Breast epithelium (tissue), 4 donors: ENCODE measurements at regions not wholly inside any gene's neighbourhood (a gene's known extent, or its start where the extent isn't known, plus 50 kb on each side); places are given as distances from the start of the nearest gene placed in this dataset.

ENCODE experiments used
- DNase-seq, 2 donors: peaks; one replicate each; pipeline ENCODE4 v3.0.0-alpha.2; 2019; ENCODE audit warnings: low spot score in 2 of 2
- H3K27ac ChIP-seq, 2 donors: fragments of 200-600 bp; sonication (generic) in 1 of 2; one replicate each; pipeline ENCODE4 v1.5.1; 2016 to 2019; ENCODE audit warnings: mild to moderate bottlenecking in 1 of 2
- H3K27me3 ChIP-seq, 2 donors: fragments of 200-600 bp; sonication (generic) in 1 of 2; one replicate each; pipeline versions ENCODE4 v1.5.1 to v1.6.0; 2017 to 2019; ENCODE audit warnings: control low read depth in 1 of 2, mild to moderate bottlenecking in 1 of 2
- H3K36me3 ChIP-seq: fragments of 200-600 bp; one replicate; pipeline ENCODE4 v1.5.1; 2019
- H3K4me1 ChIP-seq, 2 donors: fragments of 200-600 bp; sonication (generic); one replicate each; pipeline ENCODE4 v1.5.1; 2016 to 2019; ENCODE audit warnings: control low read depth in 1 of 2
- H3K4me3 ChIP-seq, 3 donors: fragments of 200-600 bp; sonication (generic); 1 replicate in 2 of 3; 2 replicates in 1 of 3; pipeline ENCODE4 v1.5.1; 2016 to 2019; ENCODE audit warnings: mild to moderate bottlenecking in 3 of 3, moderate library complexity in 2 of 3
- H3K9me3 ChIP-seq, 2 donors: fragments of 200-600 bp; sonication (generic) in 1 of 2; one replicate each; pipeline ENCODE4 v1.5.1; 2016 to 2019; ENCODE audit warnings: control low read depth in 1 of 2
- CTCF ChIP-seq, 3 donors: fragments of 450-650 bp; IDR thresholded peaks; one replicate each; pipeline ENCODE4 v1.5.1; 2016 to 2017; ENCODE audit warnings: antibody characterized with exemption in 3 of 3, mild to moderate bottlenecking in 3 of 3, moderate library complexity in 3 of 3
- POLR2A ChIP-seq: fragments of 450-650 bp; IDR thresholded peaks from one replicate; pipeline ENCODE4 v1.6.1; 2016; ENCODE audit warnings: antibody characterized with exemption, mild to moderate bottlenecking, moderate library complexity
- POLR2AphosphoS5 ChIP-seq, 3 donors: sonication (generic); formaldehyde crosslinking; IDR thresholded peaks; one replicate each; pipeline ENCODE4 v1.6.1; 2017; ENCODE audit warnings: antibody characterized with exemption in 3 of 3
- intact Hi-C: fragments of 100-400 bp; cut with DNase I; formaldehyde crosslinking; loops from one replicate; pipeline ENCODE4 v1.15.1; 2023; ENCODE audit warnings: low total_unique reads

DNA sequence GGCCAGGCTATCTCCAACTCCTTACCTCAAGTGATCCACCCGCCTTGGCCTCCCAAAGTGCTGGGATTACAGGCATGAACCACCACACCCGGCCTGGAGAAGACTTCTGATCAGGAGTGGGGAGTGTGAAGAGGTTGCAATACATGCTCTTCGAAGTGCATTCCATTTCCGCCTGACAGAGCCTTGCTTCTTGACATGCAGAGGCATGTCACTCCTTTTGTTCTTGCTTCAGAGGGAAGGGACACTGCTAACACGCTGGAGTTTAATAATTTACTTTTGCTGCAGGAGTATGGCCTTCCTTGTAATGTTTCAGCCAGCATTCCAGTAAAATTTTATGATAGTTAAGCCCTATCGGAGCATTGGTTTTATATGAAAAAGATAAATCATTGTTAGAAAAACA is 74.9 kb downstream of the SLC25A47 start:
- no peaks in the 10 kb centered on the region for H3K27me3 ChIP-seq
- no peaks in the 10 kb centered on the region for H3K4me1 ChIP-seq
- intact Hi-C loops, result no loop called here
- no peak for DNase-seq
- no peaks in the 10 kb centered on the region for H3K9me3 ChIP-seq
- H3K36me3 ChIP-seq, result no peaks in the 10 kb centered on the region
- H3K27ac ChIP-seq, result peak overlapping the region in 1 of 2 donors; percentile 82
- no peak overlapping the region for H3K4me3 ChIP-seq
- TF ChIP-seq CTCF (IDR thresholded peaks at IDR 0.05) (no peak), POLR2A (no peak), POLR2AphosphoS5 (IDR thresholded peaks at IDR 0.05) (no peak)

- Histone ChIP-seq H3K4me3 (no peak overlapping the region), H3K9me3 (no peaks in the 10 kb centered on the region)
Observed at GRCh38 chr14:100399052-100399849, 76.1 kb downstream of the SLC25A47 start.

DNA sequence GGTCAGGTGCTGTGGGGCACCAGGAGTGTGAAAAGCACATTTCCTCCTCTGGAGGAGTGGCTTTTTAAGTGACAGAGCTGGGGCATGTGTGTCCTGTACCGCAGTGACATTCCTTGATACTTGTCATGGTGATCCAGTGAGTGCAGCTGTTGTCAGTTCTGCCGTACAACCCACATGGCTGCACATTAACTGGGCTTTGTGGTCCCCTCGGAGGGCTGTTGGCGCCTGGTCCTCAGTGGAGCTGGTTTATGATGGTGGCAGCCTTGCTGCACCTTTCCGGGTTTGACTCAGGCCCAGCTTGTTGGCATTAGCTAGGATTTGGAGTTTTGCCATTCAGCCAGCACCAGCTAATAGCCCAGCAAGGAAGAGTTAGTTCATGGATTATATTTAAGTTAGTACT is 77.0 kb downstream of the SLC25A47 start:
- TF ChIP-seq POLR2A, result no peak
- no peak for DNase-seq

More at GRCh38 chr14:100399052-100399849, 76.1 kb downstream of the SLC25A47 start:
- no peaks in the 10 kb centered on the region for H3K36me3 ChIP-seq
- no peaks in the 10 kb centered on the region for H3K27me3 ChIP-seq
- peak overlapping the region in 1 of 2 donors; percentile 25 for H3K27ac ChIP-seq
- TF ChIP-seq POLR2A (no peak), POLR2AphosphoS5 (IDR thresholded peaks at IDR 0.05) (no peak), CTCF (IDR thresholded peaks at IDR 0.05) (no peak)
- intact Hi-C loops, result no loop called here
- DNase-seq, result no peak
- no peaks in the 10 kb centered on the region for H3K4me1 ChIP-seq

DNA sequence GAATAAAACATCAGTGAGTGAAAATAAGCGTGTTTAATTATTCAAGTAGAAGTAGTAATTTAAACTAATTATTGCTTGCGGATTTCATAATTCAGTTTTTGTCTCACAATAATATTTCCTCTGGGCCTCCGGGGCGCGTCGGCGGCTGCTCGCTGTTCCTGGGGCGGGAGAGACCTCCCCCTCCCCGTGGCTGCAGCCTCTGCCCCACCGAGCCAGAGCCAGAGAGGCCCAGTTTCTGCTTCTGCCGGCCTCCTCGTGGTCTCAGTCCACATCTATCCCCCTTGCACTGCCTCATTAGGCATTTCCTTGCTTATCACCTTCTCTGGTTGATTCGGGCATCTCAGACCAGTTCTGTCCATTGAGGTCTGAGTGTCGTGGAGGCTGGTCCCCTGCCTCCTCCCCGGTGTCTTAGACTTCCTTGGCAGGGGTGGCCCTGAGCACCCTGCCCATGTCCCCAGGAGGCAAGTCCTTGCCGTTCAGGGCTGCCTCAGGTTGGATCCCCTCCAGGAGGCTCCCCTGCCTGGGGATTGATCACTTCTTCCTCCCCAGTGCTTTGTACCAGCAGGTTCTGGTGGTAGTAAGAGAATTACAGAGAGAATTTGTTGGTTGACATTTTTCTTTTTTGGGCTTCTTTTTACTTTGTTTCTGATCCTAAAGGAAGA is 78.0 kb downstream of the SLC25A47 start:
- DNase-seq, result no peak
- Histone ChIP-seq H3K4me1 (peaks cover 0 to 4% of the 10 kb centered on the region in 2 donors), H3K27ac (peak overlapping the region in 1 of 2 donors; percentile 29), H3K27me3 (no peaks in the 10 kb centered on the region), H3K4me3 (no peak overlapping the region), H3K9me3 (no peaks in the 10 kb centered on the region), H3K36me3 (no peaks in the 10 kb centered on the region)
- intact Hi-C loops, result no loop called here
- no peak for TF ChIP-seq POLR2A
- no peak for TF ChIP-seq POLR2AphosphoS5 (IDR thresholded peaks at IDR 0.05)

More for the DNA sequence above, 77.0 kb downstream of the SLC25A47 start:
- Histone ChIP-seq H3K4me1 (no peaks in the 10 kb centered on the region), H3K27ac (peak overlapping the region in 1 of 2 donors; percentile 25), H3K27me3 (no peaks in the 10 kb centered on the region), H3K9me3 (no peaks in the 10 kb centered on the region), H3K4me3 (no peak overlapping the region), H3K36me3 (no peaks in the 10 kb centered on the region)
- intact Hi-C loops, result no loop called here

DNA sequence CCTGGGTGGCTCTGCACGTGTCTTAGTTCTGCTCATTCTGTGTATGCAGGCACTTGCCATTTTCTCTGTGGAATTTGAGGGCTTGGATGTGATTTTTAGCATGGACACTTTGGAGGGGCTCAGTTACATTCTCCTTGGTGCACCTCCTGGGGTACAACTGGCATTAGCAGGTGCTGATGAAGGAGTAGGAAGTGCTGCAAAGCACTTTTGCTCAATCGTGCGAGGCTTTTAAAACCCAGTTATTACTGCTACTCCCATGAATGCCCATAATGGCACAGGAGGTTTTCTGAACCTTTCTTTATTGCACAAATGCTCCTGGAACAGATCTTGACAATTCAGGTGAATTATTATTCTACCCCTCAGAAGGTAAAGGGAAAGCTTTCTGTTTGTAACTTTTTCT is 78.7 kb downstream of the SLC25A47 start:
- H3K27me3 ChIP-seq, result no peaks in the 10 kb centered on the region
- no peaks in the 10 kb centered on the region for H3K36me3 ChIP-seq
- no peak for DNase-seq
- no peak overlapping the region for H3K27ac ChIP-seq
- TF ChIP-seq CTCF (IDR thresholded peaks at IDR 0.05) (no peak), POLR2A (no peak), POLR2AphosphoS5 (IDR thresholded peaks at IDR 0.05) (no peak)
- peaks cover 0 to 8% of the 10 kb centered on the region in 2 donors for H3K4me1 ChIP-seq
- H3K9me3 ChIP-seq, result no peaks in the 10 kb centered on the region
- intact Hi-C loops, result no loop called here
- no peak overlapping the region for H3K4me3 ChIP-seq

- Histone ChIP-seq H3K27ac (no peak overlapping the region), H3K4me1 (peaks cover 0 to 8% of the 10 kb centered on the region in 2 donors), H3K36me3 (no peaks in the 10 kb centered on the region), H3K27me3 (no peaks in the 10 kb centered on the region), H3K4me3 (no peak overlapping the region), H3K9me3 (no peaks in the 10 kb centered on the region)
- DNase-seq, result no peak
- intact Hi-C loops, result no loop called here
- no peak for TF ChIP-seq POLR2A
- no peak for TF ChIP-seq POLR2AphosphoS5 (IDR thresholded peaks at IDR 0.05)
- TF ChIP-seq CTCF (IDR thresholded peaks at IDR 0.05), result no peak
Observed at GRCh38 chr14:100402631-100403030, 79.5 kb downstream of the SLC25A47 start.
